Fibroblast of lung (primary cell): ENCODE measurements at regions not wholly inside any gene's neighbourhood (a gene's known extent, or its start where the extent isn't known, plus 50 kb on each side); places are given as distances from the start of the nearest gene placed in this dataset.

Source experiments
- DNase-seq, 2 donors: peaks; one replicate each; pipeline versions ENCODE4 v3.0.0 to v3.0.0-alpha.2; 2010; ENCODE audit warnings: low read depth in 2 of 2
- H2AFZ ChIP-seq: 2 replicates; pipeline ENCODE4 v1.5.1; 2012; ENCODE audit warnings: low read length, control low read depth, inconsistent platforms
- H3K27ac ChIP-seq: 2 replicates; pipeline ENCODE4 v1.5.1; 2011; ENCODE audit warnings: low read length, control low read depth; ENCODE audit not compliant: insufficient read depth
- H3K27me3 ChIP-seq: 2 replicates; pipeline ENCODE4 v1.5.1; 2011; ENCODE audit warnings: mild to moderate bottlenecking, low read length; ENCODE audit not compliant: control insufficient read depth, insufficient read depth
- H3K36me3 ChIP-seq: 2 replicates; pipeline ENCODE4 v1.5.1; 2011; ENCODE audit warnings: low read length; ENCODE audit not compliant: control insufficient read depth, insufficient read depth
- H3K4me1 ChIP-seq: 2 replicates; pipeline ENCODE4 v1.5.1; 2011; ENCODE audit warnings: low read length; ENCODE audit not compliant: control insufficient read depth, insufficient read depth; ENCODE audit errors: extremely low read depth
- H3K4me2 ChIP-seq: 2 replicates; pipeline ENCODE4 v1.5.1; 2011; ENCODE audit warnings: low read length, control low read depth; ENCODE audit not compliant: insufficient read depth; ENCODE audit errors: extremely low read depth
- H3K4me3 ChIP-seq, 4 experiments: fragments of 200-600 bp in 1 of 4; sonication (generic) in 1 of 4; replicated peaks in 1 of 4; 2 replicates each; pipeline ENCODE4 v1.5.1; 2011 to 2016; ENCODE audit warnings: low read length in 4 of 4, low read depth in 3 of 4, mild to moderate bottlenecking in 3 of 4, control low read depth in 2 of 4, inconsistent platforms in 1 of 4, mixed read lengths in 1 of 4; ENCODE audit not compliant: insufficient read depth in 1 of 4; ENCODE audit errors: control extremely low read depth in 1 of 4
- H3K79me2 ChIP-seq: 2 replicates; pipeline ENCODE4 v1.5.1; 2012; ENCODE audit warnings: mild to moderate bottlenecking, low read length, inconsistent platforms; ENCODE audit not compliant: control insufficient read depth, insufficient read depth
- H3K9ac ChIP-seq: 2 replicates; pipeline ENCODE4 v1.5.1; 2011; ENCODE audit warnings: mild to moderate bottlenecking, low read length, control low read depth; ENCODE audit not compliant: insufficient read depth
- H3K9me3 ChIP-seq: 2 replicates; pipeline ENCODE4 v1.5.1; 2012; ENCODE audit warnings: low read depth, low read length; ENCODE audit not compliant: control insufficient read depth, insufficient read depth
- H4K20me1 ChIP-seq: 2 replicates; pipeline ENCODE4 v1.5.1; 2011; ENCODE audit warnings: low read length; ENCODE audit not compliant: control insufficient read depth, insufficient read depth; ENCODE audit errors: extremely low read depth
- CTCF ChIP-seq, 2 donors: IDR thresholded peaks in 1 of 2; conservative IDR thresholded peaks in 1 of 2; 1 replicate in 1 of 2; 2 replicates in 1 of 2; pipeline ENCODE4 v1.5.1; 2011 to 2012; ENCODE audit warnings: low read length in 2 of 2, control low read depth in 1 of 2, inconsistent platforms in 1 of 2, low read depth in 1 of 2, mild to moderate bottlenecking in 1 of 2
- EZH2 ChIP-seq: IDR thresholded peaks from 2 replicates; pipeline ENCODE4 v1.5.1; 2012; ENCODE audit warnings: low read length, control low read depth, mild to moderate bottlenecking; ENCODE audit errors: missing control alignments

- no peak overlapping the region for H2AFZ ChIP-seq
Measured at GRCh38 chr10:129033790-129034272, 433.2 kb upstream of the MGMT start.

GRCh38 chr10:129035052-129035827 is 431.8 kb upstream of the MGMT start:
- H3K27ac ChIP-seq, result no peak overlapping the region

More at GRCh38 chr10:129033790-129034272, 433.2 kb upstream of the MGMT start:
- Histone ChIP-seq H3K4me1 (no peaks in the 10 kb centered on the region), H3K27ac (no peak overlapping the region), H3K4me3 (no peak overlapping the region), H3K9ac (no peak overlapping the region), H3K9me3 (no peaks in the 10 kb centered on the region), H3K4me2 (no peak overlapping the region), H3K27me3 (no peaks in the 10 kb centered on the region), H3K79me2 (no peaks in the 10 kb centered on the region), H4K20me1 (no peaks in the 10 kb centered on the region), H3K36me3 (no peaks in the 10 kb centered on the region)
- no peak for DNase-seq
- no peak for TF ChIP-seq EZH2
- TF ChIP-seq CTCF (conservative IDR thresholded peaks at IDR 0.05 in 1 of 2, IDR thresholded peaks at IDR 0.05 in 1 of 2; ENCODE audit: low read depth in 1 of 2, low read length in 2 of 2), result no peak

GRCh38 chr10:129038522-129038921 is 428.5 kb upstream of the MGMT start:
- no peak overlapping the region for H3K4me3 ChIP-seq
- H2AFZ ChIP-seq, result no peak overlapping the region
- H4K20me1 ChIP-seq, result no peaks in the 10 kb centered on the region
- no peaks in the 10 kb centered on the region for H3K27me3 ChIP-seq
- no peaks in the 10 kb centered on the region for H3K4me1 ChIP-seq
- no peaks in the 10 kb centered on the region for H3K36me3 ChIP-seq
- no peaks in the 10 kb centered on the region for H3K79me2 ChIP-seq
- no peak overlapping the region for H3K4me2 ChIP-seq
- H3K9me3 ChIP-seq, result no peaks in the 10 kb centered on the region
- no peak for TF ChIP-seq EZH2
- TF ChIP-seq CTCF (conservative IDR thresholded peaks at IDR 0.05 in 1 of 2, IDR thresholded peaks at IDR 0.05 in 1 of 2; ENCODE audit: low read depth in 1 of 2, low read length in 2 of 2), result no peak
- no peak overlapping the region for H3K27ac ChIP-seq
- no peak for DNase-seq
- no peak overlapping the region for H3K9ac ChIP-seq

More at GRCh38 chr10:129035052-129035827, 431.8 kb upstream of the MGMT start:
- peak in 1 of 2 donors; percentile 26 for DNase-seq
- TF ChIP-seq CTCF (conservative IDR thresholded peaks at IDR 0.05 in 1 of 2, IDR thresholded peaks at IDR 0.05 in 1 of 2; ENCODE audit: low read depth in 1 of 2, low read length in 2 of 2) (no peak), EZH2 (no peak)
- Histone ChIP-seq H3K9ac (no peak overlapping the region), H2AFZ (no peak overlapping the region), H3K79me2 (no peaks in the 10 kb centered on the region), H3K4me2 (no peak overlapping the region), H3K36me3 (no peaks in the 10 kb centered on the region), H4K20me1 (no peaks in the 10 kb centered on the region), H3K4me1 (no peaks in the 10 kb centered on the region), H3K4me3 (no peak overlapping the region), H3K27me3 (no peaks in the 10 kb centered on the region), H3K9me3 (no peaks in the 10 kb centered on the region)
